OCI-LY3 (cell line): ENCODE measurements at regions not wholly inside any gene's neighbourhood (a gene's known extent, or its start where the extent isn't known, plus 50 kb on each side); places are given as distances from the start of the nearest gene placed in this dataset.

Experiments
- CTCF ChIP-seq: fragments of 200-600, 300-600 bp; sonication (generic); IDR thresholded peaks from 2 replicates; pipeline ENCODE4 v1.5.1; 2014; ENCODE audit warnings: antibody characterized with exemption, low read length, low read depth
- EZH2phosphoT487 ChIP-seq: fragments of 200-600 bp; shearing (Covaris generic); IDR thresholded peaks from 2 replicates; pipeline ENCODE4 v1.6.1; 2018; ENCODE audit warnings: antibody characterized with exemption, mixed run types, low read depth

DNA sequence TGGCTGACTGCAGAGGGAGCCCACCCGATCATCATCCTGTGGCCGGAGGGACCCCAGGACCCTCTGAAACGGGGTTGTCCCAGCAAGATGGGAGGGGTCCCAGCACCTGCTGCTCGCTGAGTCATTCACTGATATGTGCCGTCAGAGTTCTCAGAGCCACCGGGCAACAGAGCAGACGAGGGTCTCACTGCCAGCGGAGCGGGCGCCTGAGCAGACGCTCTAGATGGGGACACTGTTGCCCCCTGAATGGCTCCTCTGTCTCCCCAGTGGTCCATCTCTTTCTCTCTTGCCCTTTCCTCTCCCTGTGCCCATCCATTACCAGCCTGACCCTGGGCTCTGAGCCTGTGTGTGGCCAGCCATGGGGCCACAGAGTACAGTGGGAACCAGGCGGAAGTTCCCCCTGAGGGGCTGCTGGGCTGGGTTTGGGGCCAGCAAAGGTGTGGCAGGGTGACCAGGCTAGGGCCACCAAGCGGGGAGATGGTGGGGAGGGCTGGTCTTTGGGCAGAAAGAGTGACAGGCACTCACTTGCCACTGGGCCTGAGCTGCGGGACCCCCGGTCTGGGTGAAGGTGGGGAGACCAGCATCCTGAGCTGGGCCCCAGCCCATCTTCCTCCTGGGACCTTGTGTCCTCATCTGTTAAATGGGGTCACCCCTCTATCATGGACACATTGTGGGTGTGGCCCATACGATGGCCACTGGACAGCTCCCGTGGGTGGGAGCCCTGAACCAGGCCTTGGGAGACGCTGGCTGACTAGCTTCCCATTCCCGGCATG, 90.9 kb downstream of the HMX1 start:
- TF ChIP-seq CTCF (no peak), EZH2phosphoT487 (no peak)
